ENCODE measurements at regions not wholly inside any gene's neighbourhood (a gene's known extent, or its start where the extent isn't known, plus 50 kb on each side); places are given as distances from the start of the nearest gene placed in this dataset.
"Not testable (repeated sequence)": the region's sequence is repeated elsewhere in the genome, so short reads cannot be mapped to it uniquely, and the experiment has no call there.

DNA sequence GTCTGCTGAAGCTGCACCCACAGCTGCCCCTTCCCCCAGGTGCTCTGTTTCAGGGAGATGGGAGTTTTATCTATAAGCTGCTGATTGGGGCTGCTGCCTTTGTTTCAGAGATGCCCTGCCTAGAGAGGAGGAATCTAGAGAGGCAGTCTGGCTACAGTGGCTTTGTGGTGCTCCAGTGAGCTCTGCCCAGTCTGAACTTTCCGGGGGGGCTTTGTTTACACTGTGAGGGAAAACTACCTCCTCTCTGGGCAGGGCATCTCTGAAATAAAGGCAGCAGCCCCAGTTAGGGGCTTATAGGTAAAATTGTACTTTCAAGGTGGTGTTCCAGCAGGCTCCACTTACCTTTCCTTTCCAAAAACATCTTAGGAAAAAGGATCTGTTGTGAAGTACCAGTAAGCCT is 242.2 kb downstream of the SPRY1 start:
- DNase-seq (ENCODE audit: low read depth) = no peak

DNA sequence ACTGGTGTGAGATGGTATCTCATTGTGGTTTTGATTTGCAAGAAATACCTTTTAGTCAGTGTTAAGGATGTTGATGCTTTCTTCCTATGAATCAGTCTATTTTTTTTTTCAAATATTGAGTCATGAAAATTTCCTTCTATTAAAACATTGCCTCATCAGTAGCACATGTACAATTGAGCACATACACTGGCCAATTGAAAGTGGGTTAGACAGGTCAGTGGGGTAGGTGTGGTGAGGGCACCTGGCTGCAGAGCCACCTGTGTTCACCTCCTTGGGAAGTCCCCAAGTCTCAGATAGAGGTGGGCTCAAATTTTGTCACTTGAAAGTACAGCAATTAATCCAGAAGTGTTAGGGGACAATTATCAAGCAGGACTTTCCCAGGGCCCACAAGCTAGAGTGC is 243.7 kb downstream of the SPRY1 start:
- DNase-seq (ENCODE audit: low read depth) = no peak

DNA sequence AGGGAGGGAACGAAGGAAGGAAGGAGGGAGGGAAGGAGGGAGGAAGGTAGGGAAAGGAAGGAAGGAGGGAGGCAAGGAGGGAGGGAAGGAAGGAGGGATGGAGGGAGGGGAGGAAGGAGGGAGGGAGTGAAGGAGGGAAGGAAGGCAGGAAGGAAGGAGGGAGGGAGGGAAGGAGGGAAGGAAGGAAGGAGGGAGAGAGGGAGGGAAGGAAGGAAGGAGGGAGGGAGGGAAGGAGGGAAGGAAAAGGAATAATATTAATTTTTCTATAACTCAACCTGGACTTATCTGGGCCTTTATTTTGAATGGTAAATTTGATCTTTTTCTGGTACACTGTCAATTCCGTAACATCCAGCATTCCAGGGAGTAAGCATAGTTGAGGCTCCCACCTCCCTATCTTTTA is 244.2 kb downstream of the SPRY1 start:
- DNase-seq (ENCODE audit: low read depth) = no peak

DNA sequence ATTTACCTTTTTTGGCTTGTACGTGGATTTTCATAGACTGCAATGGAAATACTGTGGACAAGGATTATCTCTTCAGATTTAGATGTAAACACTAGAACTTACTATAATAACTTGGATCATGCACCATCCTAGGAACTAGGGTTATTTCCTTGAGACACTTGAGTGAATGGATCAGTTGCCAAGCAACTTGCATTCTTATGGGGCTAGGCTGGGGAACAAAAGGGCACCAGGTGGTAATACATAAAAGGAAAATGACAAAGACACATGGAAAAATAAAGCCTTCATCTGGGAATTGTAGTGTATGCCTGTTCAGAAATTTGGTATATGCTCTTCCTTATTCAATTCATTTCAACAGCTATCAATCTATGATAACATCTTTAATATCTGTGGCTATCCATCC is 247.1 kb downstream of the SPRY1 start:
- DNase-seq (ENCODE audit: low read depth) = no peak

DNA sequence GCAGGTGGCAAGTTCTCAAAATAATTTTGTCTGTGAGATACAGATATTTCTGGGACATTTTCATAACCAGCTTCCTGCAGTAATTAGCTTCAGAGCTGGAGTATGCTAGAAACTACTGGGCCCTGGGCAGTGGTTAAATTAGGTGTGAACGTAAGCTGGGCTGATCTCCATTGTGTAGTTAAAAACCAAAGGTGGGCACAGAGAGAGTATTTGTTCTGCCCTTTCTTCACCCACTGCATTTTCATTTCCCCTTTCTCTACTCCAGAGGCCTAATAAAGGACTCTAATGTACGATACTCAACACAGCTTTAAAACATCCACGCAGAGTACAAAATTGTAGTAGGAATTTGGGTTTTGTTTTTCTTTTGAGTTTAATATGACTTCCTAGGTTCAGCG is 252.7 kb downstream of the SPRY1 start:
- no peak for DNase-seq (ENCODE audit: low read depth)

DNA sequence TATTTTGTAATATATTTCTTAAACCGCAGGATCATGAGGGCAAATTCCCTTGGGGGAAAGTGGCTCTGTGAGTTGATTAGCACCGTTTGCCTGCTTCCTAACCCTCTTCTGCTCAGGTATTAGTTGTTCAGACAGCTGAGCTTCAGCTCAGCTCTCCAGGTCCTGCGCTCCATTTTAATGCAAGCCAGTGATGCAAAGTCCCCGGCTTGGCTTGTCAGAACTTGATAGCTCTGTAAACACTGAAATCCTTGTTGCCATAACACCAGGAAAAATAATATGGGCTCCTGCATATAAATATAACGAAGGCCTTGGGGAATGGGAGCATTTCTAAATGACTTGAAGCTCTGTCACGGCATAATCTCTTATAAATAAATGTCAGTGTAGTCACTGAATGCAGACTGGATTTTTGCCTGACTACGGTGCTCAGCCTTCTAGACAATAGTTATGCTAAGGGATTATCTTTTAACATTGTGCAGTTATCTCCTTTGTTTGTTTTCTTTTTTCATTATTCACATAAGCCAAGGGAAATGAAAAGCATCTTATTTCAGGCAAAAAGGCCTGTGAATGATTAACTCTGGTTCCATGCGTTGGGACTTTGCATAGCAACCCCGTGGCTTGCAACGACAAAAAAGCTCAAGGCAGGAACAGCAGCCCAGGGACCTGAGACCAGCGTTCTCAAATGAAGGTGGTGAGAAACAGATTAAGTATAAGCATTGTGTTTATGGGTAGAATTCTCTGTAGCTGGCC is 253.2 kb downstream of the SPRY1 start:
- DNase-seq (ENCODE audit: low read depth) = no peak

DNA sequence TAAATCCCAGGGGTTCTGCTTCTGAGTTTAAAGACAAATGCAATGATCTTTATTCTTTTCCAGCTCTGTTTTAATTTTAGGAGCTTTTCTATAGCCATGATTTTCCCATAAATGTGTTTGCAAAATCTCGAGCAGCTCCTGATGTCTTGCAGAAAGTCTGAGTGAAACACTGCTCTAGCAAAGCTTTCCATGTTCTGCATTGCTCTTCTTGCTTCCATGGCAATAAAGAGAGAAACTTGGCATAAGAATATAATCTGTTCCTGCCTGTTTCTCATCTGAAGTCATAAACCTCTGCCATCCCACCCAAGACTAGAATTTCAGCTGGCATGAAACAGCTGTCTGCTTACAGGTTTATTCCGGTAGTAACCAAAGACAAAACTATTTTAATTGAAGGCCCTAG is 254.5 kb downstream of the SPRY1 start:
- DNase-seq (ENCODE audit: low read depth) = no peak

DNA sequence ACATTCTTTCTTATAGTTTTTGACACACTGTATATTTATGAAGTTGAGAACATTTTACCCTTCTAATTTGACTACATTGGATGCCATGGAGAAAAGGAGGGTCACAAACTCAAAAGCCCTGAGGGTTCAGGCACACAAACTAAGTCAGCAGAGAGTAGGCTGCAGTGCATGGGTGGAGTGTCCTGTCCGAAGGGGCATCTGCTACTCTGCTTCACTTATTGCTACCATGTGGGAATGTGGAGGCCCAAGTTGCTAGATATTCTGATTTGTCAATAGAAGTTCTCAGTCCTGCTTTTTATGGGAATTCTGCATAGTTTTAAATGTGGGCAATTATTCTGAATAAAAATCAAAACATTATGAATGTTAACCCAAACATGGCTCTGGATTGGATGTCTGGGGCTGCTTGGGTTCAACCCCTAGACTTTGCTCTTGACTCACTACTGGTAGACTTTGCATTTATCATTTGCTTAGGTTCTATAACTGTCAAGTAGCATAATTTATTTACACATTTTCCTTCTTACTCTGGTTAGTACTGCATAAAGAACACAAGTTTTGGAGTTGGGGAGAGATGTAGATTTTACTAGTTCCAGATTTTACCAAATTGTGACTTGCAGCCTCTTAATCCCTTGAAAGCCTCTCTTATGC is 255.1 kb downstream of the SPRY1 start:
- no peak for DNase-seq (ENCODE audit: low read depth)

DNA sequence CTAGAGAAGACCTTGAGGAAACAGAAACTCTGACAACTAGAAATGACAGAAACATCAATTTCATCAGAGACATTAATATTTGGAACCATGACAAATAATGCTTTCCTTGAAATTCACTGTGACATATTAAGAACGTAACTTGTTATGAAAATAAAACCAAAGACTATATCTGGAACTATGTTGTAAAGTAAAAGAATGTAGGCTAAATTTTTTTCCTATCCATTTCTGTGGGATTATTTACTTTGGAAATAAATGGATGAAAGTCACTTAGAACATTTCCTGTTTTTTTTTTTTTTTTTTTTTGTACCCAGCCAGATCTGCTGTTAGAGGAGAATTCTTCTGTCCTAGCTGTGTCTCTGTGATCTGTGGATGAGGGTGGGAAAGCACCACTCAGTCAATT is 255.9 kb downstream of the SPRY1 start:
- no peak for DNase-seq (ENCODE audit: low read depth)

DNA sequence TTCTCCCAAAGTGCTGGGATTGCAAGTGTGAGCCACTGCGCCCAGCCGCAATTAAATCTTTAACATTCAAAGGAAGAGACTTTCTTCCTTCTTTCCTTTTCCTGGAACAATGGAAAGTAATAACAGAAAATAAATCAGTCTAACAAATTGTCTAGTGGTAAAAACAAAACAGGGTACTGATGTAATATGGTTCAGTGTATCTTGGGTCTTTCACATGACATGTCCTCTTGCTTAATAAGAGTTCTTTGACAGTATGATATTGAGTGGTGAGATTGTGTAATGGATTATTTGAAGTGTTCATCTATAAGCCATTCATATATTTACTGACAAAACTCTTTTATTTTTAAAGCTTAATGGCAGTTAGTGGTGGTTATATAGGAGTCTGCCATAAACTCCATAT is 256.6 kb downstream of the SPRY1 start:
- no peak for DNase-seq (ENCODE audit: low read depth)

DNA sequence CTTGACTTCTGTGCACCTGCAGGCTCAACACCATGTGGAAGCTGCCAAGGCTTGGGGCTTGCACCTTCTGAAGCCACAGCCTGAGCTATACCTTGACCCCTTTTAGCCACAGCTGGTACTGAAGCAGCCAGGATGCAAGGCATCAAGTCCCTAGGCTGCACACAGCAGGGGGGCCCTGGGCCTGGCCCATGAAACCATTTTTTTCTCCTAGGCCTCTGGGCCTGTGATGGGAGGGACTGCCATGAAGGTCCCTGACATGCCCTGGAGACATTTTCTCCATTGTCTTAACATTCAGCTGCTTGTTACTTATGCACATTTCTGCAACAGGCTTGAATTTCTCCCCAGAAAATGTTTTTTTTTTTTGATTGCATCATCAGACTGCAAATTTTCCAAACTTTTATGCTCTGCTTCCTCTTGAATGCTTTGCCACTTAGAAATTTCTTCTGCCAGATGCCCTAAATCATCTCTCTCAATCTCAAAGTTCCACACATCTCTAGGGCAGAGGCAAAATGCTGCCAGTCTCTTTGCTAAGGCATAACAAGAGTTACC is 260.2 kb downstream of the SPRY1 start:
- not testable (repeated sequence) for DNase-seq (ENCODE audit: low read depth)

DNA sequence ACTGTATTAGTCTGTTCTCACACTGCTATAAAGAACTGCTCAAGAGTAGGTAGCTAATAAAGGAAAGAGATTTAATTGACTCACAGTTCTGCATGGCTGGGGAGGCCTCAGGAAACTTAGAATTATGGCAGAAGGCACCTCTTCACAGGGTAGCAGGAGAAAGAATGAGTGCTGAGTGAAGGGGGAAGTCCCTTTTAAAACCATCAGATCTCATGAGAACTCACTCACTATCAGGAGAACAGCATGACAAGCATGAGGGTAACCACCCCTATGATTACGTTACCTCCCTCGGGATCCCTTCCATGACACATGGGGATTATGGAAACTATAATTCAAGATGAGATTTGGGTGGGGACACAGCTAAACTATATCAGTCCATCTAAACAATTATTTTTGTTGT is 261.0 kb downstream of the SPRY1 start:
- not testable (repeated sequence) for DNase-seq (ENCODE audit: low read depth)

DNA sequence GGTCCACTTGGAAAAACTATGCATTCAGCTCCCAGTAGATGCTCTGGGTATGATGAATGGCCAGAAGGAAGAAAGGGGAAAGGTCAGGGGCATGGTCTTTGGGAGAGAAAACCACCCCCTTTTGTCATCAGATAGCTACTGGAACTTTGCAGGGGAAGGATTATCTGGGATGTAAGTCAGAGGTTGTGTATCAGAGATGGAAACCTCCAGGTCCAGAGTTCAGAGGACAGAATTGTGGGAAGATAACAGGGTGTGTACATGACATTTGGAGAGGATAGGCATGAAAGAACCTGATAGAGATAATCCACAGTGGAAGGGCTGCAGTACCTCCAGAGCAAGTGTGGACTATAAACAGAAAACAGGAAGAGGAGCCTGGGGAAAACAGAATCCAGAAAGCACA is 262.7 kb downstream of the SPRY1 start:
- DNase-seq (ENCODE audit: low read depth) = no peak

DNA sequence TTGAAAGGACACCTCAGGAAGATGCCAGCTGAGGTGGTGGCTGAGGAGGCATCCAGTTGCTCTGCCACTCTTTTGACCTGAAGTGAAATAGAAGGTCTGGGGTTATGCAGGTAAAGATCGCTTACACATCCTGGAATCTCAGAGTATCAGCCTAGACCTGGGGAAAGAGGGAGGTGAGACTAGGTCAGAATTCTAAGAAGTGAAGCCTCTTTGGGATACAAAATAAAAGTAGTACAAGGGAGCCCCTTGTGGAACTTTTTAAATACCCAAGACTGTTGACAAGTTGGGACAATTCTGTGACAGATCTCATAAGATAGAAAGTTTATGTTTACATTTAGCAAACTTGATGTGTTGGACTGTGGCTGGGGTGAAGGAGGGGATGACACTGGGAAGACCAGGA is 263.1 kb downstream of the SPRY1 start:
- DNase-seq (ENCODE audit: low read depth) = no peak

DNA sequence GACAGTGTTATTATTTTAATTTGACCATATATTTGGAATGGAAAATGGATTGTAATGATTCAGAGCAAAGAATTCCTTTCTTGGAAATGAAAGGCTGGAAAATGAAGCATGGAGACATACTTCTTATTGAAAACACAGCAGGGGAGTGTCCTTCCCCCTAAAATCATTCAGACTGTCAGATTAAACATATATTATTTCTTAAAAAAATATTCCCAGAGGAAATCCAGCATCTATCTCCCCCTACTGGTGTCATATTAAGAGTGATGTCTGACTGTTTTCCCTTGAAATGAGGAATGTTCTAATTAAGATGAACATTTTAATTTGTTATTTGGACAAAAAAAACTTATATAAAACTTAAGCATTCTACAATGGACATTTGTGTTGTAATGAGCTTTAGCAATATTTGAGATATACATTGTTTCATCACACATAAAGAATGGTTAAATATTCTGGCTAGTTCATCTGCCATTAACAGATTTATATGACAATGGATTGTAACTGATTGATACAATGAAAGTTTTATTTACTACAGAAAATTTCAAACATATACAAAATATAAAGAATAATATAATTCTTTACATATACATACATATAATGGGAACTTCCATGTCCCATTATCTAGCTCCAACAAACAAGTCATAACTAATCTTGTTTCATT is 264.6 kb downstream of the SPRY1 start:
- DNase-seq (ENCODE audit: low read depth) = no peak

DNA sequence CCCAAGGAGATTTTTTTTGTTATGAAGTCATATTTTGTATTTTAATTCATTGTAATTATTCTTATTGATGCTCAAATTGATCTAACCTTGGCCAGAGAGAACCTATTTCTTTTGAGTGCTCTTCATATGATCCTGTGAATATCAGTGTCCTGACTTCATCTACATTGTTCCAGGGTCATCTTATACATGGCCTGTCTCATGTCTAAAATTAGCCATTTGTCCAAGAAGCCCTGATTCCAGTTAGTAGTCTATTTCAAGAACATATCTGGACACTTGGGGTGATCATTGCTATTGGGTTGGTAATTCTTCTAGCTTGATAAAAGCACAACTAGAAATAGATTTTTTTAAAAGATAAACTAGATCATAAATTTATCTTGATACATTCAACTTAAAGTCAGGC is 266.2 kb downstream of the SPRY1 start:
- DNase-seq (ENCODE audit: low read depth) = no peak

DNA sequence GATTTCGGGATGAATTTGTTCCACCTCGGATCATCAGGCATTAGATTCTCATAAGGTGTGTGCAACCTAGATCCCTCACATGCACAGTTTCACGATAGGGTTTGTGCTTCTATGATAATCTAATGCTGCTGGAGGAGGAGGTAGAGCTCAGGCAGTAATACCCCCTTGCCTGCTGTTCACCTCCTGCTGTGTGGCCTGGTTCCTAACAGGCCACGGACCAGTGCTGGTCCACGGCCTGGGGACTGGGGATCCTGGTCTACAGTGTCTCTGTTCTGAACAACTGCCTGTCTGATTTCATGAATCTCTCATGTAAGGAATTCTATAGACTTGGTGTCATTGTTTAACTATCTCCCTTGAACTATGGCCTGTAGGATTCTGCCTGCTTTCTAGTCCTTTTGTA is 269.9 kb downstream of the SPRY1 start:
- DNase-seq (ENCODE audit: low read depth) = no peak

DNA sequence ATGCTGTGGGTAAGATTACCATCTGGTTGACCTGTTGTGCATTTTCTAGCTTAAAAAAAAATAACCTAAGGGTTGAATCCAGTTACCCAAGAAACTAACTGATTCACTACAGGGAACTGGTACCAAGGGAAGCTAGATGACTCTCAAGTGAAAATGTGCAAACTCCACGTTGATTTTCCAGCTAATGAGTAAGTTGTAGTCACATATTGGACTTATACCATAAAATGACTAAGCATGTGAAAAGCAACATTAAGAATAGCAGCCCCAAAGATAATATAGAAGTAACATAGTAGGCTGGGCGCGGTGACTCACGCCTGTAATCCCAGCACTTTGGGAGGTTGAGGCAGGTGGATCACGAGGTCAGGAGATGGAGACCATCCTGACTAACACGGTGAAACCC is 270.9 kb downstream of the SPRY1 start:
- DNase-seq (ENCODE audit: low read depth) = no peak

DNA sequence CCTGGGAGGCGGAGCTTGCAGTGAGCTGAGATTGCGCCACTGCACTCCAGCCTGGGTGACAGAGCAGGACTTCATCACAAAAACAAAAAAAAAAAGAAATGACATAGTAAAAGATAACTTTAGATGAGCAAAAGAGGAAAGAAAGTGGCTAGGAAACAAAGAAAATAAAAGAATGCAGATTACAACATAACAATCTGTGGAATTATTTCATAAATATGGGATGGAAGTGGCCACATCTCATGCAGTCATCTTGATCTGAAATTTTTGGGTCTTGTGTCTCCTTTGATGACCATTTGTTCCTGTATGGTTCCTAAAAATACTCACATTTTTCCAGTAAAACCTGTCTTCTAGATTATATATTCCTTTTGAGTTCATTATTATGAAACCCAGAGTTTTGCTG is 271.4 kb downstream of the SPRY1 start:
- no peak for DNase-seq (ENCODE audit: low read depth)

DNA sequence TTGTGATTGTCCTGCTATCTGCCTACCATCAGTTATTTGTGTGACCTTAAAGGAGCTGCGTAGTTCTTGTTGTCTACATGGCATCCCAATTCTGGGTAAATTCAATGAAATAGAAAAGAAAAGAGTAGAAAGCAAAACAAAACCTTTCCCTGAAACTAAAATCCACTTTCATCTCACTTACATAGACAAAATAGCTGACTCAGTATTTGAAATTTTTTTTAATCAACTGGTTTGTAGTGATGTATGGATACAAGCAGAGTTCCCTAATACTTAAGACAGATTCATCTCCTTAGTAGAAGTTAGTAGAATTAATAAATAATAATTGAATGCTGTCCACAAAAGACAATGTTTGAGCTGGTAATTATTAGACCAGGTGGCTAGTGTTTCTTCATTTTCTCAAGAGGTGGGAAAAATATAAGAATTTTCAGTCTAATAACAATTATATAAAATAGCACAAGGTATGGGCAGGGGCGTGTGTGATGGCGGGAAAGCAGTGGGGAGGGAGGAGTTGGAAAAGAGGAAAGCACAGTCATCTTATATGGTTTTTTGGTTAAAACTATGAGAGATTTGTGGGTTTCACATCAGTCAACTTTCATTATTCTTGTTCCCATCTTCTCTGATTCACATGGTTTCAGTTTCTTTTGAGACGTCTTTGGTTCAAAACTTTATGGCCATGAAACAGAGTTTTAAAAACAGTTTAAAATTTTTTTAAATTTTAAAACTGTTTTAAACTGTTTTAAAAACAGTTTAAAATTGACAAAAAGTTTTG is 275.2 kb downstream of the SPRY1 start:
- no peak for DNase-seq (ENCODE audit: low read depth)

DNA sequence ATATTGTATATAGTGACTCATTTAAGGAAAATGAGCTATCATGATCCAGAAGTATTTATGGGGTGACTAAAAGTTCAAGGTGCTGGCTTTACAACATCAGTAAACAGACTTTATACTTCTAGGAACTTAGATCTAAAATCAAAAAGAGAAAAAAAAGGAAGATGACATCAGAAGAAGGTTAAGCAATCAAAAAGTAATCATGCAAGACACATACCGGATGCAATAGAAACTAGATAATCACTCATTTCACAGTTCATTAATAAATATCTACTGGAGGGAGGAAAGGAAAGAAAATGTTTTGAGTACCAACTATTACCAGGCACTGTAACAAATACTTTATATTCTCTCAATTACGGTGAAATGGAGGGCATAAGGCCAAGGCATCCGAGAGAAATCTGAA is 276.4 kb downstream of the SPRY1 start:
- no peak for DNase-seq (ENCODE audit: low read depth)

DNA sequence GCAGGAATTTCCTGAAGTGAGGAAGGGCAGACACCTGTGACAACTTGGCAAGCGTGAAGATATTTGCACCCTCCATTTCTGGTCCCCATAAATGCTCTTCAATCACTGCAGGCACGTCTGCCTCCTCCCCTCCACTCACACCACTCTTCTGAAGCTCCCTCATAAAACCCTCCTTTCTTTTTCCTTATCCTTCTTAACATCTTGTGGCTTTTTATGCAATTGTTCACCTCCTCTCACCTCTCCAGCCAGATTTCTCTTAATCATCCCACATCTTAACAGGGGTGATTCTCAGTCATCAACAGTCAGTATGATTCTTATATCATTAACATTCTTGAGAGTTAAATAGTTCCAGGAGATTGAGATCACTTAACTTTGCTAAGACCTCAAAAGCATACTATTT is 277.4 kb downstream of the SPRY1 start:
- DNase-seq (ENCODE audit: low read depth) = no peak

Measured in stimulated activated CD8-positive, alpha-beta memory T cell treated with anti-CD3 and anti-CD28 coated beads, Interleukin-12 subunit alpha, Interleukin-12 subunit beta, amount 100 ng/mL, for 1 hour (primary cell).